SK-N-MC (cell line): ENCODE measurements at regions not wholly inside any gene's neighbourhood (a gene's known extent, or its start where the extent isn't known, plus 50 kb on each side); places are given as distances from the start of the nearest gene placed in this dataset.

Source experiments
- EZH2 ChIP-seq: fragments of 200-600 bp; sonication (generic); IDR thresholded peaks from one replicate; pipeline ENCODE4 v1.6.1; 2017; ENCODE audit warnings: antibody characterized with exemption
- POLR2AphosphoS5 ChIP-seq: IDR thresholded peaks from 2 replicates; pipeline ENCODE4 v1.6.1; 2012; ENCODE audit warnings: mild to moderate bottlenecking, low read depth, low read length, borderline replicate concordance

- TF ChIP-seq POLR2AphosphoS5 (no peak), EZH2 (no peak)
Measured at GRCh38 chrX:15150586-15150985, 119.3 kb downstream of the ASB9 start.
